Skin of body (tissue), 1 donor: ENCODE measurements at regions not wholly inside any gene's neighbourhood (a gene's known extent, or its start where the extent isn't known, plus 50 kb on each side); places are given as distances from the start of the nearest gene placed in this dataset.
A peak's percentile ranks its signal among the peaks of the same experiment; 100 is the strongest.

Experiments
- DNase-seq: peaks from one replicate; lab custom pipeline; 2025; lab: John Stamatoyannopoulos, UW

DNA sequence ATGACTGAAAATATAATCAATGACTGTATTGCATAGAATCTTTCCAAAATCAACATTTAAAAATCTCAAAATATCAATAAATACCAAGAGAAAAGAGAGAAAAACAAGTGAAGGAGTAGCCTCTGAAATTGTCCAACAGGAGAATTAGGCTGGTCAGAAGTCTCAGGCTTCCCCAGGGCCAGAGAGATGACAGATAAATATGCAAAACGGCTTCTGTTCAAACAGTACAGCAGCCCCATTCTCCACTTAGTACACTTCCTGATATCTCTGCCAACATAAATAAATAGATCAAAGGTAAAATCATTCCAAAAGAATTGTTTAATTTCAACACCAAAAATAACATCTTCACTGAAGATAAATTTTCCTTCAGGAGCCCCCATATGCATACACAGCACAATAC lies 204.7 kb upstream of the GABRA2 start:
- DNase-seq: no peak

DNA sequence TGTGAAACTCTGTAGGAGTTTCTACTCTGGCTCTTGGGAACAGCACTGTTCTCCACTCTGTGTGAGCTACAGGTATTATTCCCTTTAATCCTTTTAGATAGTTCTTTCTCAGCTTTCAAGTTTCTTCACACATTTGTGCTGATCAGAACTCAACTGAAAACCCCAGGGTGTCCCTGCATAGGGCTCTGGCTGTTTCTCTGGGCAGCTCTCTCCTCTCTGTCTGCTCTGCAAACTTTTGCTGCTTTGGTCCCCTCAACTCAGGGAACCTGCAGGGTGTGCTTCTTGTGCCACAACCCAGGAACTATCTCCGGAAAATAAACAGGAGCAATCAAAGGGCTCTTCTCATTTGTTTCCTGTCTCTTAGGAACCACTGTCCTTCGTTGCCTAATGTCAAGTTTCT lies 196.6 kb upstream of the GABRA2 start:
- no peak for DNase-seq

DNA sequence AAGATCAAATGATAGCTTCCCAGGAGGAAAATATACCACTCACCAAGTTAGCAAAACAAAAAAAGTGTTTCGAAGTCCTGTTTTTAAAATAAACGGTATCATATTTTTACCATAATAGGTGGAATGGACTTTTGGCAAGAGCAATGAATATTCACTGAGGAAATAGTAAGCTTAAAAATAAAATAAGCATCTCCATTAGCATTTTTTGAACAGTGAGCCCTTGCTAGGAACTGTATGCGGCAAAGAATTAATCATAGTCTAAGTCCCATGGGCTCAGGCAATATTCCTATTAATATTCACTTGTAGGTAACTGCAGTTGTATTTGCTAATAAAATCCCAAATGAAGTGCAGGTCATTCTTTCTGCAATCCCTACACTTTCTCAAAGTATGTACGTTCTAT lies 191.7 kb upstream of the GABRA2 start:
- DNase-seq: no peak

DNA sequence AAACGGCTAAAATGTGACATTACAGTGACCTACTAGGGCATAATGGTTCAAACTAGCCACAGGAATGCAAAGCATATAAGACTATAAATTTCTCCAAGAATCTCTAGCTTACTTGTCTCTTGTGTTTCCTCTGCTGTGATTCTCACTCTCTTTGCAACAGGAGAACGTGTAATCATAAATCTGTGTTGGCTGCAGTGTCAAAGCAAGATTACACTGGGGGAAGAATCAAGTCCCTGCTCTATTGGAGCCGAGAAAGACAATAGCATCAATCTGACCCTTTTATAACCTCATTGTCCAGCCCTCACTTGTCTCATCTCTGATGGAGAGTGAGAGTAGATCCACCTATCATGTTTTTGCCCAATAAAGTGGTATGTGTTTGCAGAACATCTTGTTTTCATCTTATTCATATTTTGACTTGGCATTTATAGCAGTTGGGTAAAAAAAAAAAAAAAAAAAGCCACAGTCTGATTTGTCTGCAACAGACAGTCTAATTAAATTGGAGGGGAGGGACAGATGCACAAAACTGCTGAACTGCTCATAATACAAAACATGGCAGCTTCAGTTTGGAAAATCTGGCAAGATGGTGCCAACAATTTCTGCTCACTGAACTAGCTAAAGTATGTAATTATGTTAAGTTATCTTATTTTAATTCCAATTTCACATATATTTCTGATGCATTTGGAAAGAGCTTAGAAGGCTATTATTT lies 165.0 kb upstream of the GABRA2 start:
- no peak for DNase-seq

GRCh38 chr4:46550471-46550870 lies 160.5 kb upstream of the GABRA2 start:
- DNase-seq: no peak

GRCh38 chr4:46549125-46549524 lies 159.2 kb upstream of the GABRA2 start:
- no peak for DNase-seq

- no peak for DNase-seq
Observed at GRCh38 chr4:46524751-46525150, 134.8 kb upstream of the GABRA2 start.

- DNase-seq: no peak
Observed at GRCh38 chr4:46520361-46520760, 130.4 kb upstream of the GABRA2 start.

GRCh38 chr4:46515940-46516339 lies 126.0 kb upstream of the GABRA2 start:
- no peak for DNase-seq

GRCh38 chr4:46508216-46508615 lies 118.3 kb upstream of the GABRA2 start:
- no peak for DNase-seq

DNA sequence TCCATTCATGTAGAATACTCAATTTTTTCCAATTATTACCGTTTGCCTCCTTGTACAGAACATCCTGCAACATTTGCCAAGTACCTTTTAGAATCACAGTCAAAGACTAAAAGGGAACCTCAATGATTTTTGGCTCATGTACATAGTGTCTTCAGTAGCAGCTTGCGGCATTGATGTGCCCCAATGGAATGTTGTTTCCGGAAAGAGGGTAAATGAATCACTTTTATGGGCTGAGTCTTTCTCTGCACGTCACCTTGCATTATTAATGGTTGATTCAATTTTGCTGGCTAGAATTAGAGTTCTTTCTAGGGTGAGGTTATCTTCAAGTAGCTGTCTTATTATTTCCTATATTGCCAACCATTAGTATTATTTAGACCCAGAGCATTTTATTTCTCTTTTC lies 116.9 kb upstream of the GABRA2 start:
- no peak for DNase-seq

- no peak for DNase-seq
Observed at GRCh38 chr4:46505131-46505530, 115.2 kb upstream of the GABRA2 start.

DNA sequence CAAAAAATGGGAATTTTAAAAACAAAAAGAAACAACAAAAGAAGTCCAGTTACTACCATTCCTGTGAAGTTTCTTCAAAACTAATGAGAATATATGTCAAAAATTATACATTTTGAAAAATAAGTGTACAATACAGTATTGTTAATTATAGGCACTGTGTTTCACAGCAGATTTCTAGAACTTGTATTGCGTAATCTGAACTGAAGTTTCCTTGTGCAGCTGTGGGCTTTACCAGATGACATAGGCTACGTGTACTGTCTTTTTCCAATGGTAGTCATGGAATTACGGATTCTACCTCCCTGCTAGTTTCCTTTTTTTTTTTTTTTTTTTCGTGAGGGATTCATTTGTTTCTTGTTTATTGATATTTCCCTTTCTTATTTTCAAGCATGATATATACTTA lies 113.8 kb upstream of the GABRA2 start:
- DNase-seq: no peak

GRCh38 chr4:46492394-46492793 lies 102.5 kb upstream of the GABRA2 start:
- no peak for DNase-seq

GRCh38 chr4:46491455-46491854 lies 101.5 kb upstream of the GABRA2 start:
- DNase-seq: no peak

- DNase-seq: no peak
Observed at GRCh38 chr4:46484881-46485280, 95.0 kb upstream of the GABRA2 start.

DNA sequence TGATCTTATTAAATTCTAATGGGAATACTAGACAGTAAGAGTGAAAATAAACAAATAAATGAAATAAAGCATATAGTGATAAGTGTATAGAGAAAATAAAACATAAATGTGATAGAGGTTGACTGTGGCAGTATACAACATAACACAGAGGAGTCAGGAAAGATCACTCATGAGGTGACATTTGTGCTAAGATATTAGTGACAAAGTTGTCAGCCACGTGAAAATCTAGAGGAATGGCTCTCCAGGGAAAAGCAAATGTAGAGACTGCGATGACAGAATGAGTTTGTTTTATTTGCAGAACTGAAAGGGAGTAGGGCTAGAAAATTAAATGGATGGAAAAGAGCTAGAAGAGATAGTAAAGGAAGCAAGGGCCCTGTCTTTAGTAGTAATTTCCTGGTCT lies 72.8 kb upstream of the GABRA2 start:
- no peak for DNase-seq

GRCh38 chr4:46459308-46459707 lies 69.4 kb upstream of the GABRA2 start:
- DNase-seq: no peak

DNA sequence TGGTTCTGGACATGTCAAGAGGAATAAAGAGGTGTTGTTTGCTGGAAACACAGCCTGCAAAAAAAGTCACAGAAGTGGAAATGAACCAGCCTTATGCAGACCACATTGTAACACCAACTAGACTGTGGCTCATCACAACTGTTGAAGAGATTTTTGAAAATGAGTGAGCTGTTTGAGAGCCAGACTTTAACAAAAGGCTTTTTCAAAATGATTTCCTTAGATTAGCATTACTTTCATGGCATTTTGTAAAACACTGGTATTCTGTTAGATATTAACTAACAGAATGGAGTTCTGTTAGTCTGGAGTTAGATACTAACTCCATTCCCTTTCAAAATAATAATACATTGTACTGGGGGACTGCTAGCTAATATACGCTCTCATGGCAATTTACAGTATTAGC lies 60.6 kb upstream of the GABRA2 start:
- DNase-seq: peak; percentile 1

DNA sequence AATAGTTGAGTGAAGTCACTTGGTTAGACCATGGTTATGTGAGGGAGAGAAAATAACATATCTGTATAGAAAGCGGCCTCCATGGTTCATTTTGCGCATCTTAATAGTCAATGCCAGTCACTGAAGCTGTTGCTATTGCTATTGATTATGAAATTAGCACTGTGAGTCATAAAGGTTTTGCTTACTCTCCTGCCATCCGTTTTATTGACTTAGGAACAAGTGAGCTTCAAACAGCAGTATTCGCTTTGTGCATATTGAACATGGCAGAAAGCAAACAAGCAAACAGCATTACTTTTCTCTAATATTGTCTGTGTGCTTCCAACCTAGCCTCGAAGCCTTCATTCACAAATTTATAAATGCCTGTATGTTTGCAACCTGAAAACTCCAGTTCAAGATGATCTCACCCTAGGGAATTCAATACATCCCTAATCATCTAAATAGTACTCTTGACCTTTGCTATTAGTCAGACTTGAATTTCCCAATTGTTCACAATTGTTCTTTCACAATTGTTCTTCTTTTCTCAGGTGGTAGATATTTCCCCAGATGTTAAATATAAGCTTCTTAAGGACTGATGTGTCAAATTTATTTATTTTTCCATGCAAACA lies 55.9 kb upstream of the GABRA2 start:
- no peak for DNase-seq

DNA sequence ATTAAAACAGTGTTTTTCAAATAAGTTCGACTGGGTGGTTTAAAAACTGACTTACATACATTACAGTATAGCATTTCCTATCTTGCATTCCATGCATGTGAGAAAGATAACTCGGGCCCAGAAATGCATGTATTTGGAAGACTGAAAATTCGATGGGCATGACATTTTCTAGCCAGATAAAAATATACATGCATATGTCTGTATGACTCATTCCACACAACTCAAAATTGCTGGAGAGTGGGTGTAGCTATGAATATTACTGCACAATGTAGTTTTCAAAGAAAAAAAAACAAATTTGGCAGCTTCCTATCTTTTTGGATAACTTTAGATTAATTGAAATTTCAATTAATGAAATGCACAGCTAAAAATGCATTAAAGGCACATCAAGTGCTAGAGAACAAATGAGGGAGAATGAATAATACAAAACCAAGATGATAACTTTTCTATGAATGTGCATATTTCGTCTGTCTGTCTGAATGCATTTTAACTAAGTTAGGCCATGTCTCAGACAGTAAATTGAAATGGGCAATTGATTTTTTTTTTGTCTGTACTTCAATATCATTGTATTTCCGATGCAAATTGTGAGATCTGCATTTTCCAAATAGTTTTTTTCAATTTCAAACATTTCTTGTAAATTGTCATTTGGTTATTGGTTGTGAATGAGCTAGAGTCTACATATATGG lies 54.5 kb upstream of the GABRA2 start:
- no peak for DNase-seq

DNA sequence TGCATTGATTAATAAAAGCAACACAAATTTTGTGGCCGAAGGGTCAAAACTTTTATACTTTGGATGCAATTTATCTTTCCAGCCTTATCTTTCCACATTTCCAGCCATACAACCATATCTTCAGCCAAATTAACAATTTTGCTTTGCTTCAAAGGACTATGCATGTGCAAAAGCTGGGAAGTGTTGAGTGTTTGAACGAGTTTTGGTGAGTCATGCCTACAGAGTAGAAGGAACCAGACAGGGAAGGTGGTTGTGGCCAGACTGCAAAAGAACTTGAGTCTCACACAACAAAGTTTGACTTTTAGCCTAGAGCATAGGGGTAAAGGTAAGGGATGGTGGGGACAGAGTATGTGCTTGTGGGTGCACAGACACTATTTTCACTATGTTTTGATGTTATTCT lies 53.0 kb upstream of the GABRA2 start:
- no peak for DNase-seq
